GM18511 (cell line): ENCODE measurements at regions not wholly inside any gene's neighbourhood (a gene's known extent, or its start where the extent isn't known, plus 50 kb on each side); places are given as distances from the start of the nearest gene placed in this dataset.

Experiments used
- ATAC-seq: cut with Tn5 transposase; IDR thresholded peaks from one replicate; pipeline ENCODE4 v1.9.1; 2021; ENCODE audit warnings: mild to moderate bottlenecking, moderate library complexity; ENCODE audit not compliant: unreplicated experiment

GRCh38 chr3:105187344-105187743 lies 179.4 kb upstream of the ALCAM start:
- no peak for ATAC-seq

- no peak for ATAC-seq
Measured at GRCh38 chr3:105195260-105195659, 171.4 kb upstream of the ALCAM start.

- no peak for ATAC-seq
Measured at GRCh38 chr3:105197863-105198262, 168.8 kb upstream of the ALCAM start.

- ATAC-seq = no peak
Measured at GRCh38 chr3:105199217-105199616, 167.5 kb upstream of the ALCAM start.

GRCh38 chr3:105210141-105210540 lies 156.6 kb upstream of the ALCAM start:
- no peak for ATAC-seq

DNA sequence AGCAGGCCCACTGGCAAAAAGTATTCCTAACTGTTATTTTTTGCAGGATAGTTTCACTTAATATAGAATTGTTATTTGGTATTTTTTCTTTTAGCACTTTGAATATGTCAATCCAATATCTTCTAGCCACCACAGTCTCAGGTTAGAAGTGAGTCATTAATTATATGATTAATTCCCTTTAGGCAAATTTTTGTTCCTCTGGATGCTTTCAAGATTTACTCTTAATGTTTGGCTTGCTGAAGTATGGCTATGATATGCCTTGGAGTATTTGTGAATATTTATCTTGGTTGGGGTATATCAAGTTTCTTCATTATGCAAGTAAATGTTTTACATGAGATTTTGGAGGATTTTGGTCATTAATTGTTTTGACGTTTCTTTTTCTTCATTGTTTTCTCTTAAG lies 152.1 kb upstream of the ALCAM start:
- no peak for ATAC-seq

DNA sequence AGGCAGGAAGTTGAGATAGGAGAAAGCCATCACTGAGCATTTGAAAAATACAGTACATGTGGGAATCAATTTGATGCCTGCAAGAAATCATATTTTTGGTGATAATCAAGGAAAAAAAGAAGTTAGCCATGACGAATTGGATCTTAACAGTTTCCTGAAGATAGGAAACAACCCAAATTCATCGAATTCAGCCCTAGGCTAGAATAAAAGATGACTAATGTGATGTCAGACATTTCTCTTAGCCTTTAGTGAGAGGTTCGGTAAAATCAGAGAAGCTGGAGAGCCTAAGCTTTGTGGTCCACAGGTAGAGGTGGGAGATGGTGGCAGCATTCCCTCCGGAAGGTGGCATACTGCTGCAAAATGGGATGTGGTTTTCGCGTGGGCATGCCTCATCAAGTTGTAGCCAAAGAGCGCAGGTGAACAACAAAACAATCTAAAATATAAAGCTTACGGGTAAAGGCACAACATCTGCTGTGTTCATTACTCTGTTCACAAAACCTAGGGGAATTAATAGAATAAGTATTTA lies 144.1 kb upstream of the ALCAM start:
- ATAC-seq = no peak

DNA sequence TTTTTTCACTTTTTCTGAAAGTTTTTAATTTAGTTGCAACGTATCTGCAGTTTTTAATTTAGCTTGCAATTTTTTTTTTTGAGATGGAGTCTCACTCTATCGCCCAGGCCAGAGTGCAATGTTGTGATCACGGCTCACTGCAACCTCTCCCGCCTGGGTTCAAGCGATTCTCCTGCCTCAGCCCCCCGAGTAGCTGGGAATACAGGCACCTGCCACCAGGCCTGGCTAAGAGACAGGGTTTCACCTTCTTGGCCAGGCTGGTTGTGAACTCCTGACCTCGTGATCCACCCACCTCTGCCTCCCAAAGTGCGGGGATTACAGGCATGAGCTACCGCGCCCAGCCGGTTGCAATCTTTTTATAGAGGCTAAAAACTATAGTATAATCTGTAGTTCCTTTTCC lies 142.9 kb upstream of the ALCAM start:
- no peak for ATAC-seq

- no peak for ATAC-seq
Measured at GRCh38 chr3:105228696-105229095, 138.0 kb upstream of the ALCAM start.

GRCh38 chr3:105232553-105232952 lies 134.2 kb upstream of the ALCAM start:
- no peak for ATAC-seq

- ATAC-seq = no peak
Measured at GRCh38 chr3:105233010-105233409, 133.7 kb upstream of the ALCAM start.

DNA sequence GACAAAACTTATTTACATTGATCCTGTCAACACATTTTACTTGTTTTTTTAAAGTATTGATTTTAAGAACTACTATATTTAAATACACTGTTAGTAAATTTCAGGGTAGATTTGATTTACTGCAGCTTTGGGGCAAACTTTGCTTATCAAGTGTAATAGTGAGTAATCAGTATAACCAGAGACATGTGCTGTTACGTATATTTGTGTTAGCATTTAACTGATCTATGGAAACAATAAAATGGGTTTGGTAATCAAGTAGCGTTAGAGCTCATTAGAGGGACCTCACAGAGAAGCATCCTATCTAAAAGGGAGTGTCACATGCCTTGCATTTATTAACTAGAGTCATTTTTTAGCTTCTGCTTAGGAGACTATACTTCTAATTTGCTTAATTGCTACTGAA lies 131.5 kb upstream of the ALCAM start:
- no peak for ATAC-seq

DNA sequence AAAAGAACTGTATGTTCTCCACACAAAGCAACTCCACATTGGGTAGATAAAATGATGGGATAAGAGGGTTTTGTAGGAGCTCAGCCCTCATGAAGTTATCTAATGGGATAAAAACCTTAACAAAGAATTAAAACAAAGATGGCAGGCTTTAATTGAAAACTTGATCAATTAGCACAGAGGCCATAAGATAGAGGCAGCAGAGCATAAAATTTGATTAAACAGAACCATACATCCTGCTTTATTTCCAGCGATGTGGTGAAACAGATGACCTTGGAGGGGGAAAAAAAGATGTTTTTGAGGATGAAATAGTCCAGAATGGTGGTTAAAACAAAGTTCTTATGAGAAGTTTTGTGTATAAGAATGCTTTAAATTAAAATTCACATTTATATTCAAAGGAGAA lies 130.9 kb upstream of the ALCAM start:
- ATAC-seq = no peak

GRCh38 chr3:105238367-105238766 lies 128.3 kb upstream of the ALCAM start:
- ATAC-seq = no peak

DNA sequence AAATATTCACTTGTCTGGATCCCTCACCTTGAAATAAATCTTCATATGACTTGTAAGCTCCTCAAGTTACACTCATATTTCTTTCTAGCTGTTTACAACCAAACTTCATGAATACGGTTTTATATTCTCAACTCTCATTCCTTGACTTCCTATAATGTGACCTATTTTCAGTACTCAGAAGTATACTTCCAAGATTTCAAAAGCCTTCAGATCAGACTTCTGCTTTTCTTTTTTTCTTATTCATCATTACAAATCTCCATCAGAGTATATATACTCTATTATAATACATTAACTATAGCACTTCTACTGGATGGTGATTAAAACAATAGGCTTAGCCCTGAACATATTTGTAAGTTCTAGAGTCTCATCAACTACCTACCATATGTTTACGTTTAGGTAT lies 123.6 kb upstream of the ALCAM start:
- ATAC-seq = no peak

DNA sequence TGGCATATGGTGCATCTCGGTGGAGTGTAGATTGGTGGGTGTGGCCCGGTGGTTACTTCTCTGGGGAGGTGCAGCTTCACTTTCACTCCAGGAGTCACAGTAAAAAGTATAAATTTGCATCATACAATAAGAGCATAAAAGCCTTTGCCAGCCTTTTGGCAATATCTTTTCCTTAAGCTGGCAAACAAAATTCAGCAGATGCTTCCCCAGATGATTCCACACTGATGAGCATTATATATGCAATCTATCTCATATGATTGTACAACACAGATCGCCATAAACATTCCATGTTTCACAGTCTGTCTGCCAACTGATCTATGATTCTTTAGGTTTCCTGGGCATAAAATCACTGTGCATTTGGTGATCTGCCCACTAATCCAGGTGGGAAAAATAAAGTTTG lies 120.2 kb upstream of the ALCAM start:
- no peak for ATAC-seq

- no peak for ATAC-seq
Measured at GRCh38 chr3:105253225-105253624, 113.5 kb upstream of the ALCAM start.

- no peak for ATAC-seq
Measured at GRCh38 chr3:105254154-105254553, 112.6 kb upstream of the ALCAM start.

- ATAC-seq = no peak
Measured at GRCh38 chr3:105255350-105255749, 111.4 kb upstream of the ALCAM start.

DNA sequence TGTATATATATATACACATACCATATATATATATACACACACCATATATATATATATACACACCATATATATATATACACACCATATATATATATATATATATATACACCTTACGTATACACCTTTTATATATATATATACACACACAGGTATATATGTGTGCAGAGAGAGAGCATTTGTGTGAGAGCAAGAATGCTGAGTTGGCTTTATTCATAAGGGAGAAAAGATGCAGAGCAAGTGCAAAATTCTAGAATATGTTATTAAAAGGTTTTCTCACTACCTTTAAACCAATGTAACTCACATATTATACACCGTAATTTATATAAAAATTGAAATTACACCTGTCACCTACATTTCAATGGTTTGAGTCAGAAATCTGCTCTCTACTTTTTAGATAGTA lies 107.2 kb upstream of the ALCAM start:
- no peak for ATAC-seq

DNA sequence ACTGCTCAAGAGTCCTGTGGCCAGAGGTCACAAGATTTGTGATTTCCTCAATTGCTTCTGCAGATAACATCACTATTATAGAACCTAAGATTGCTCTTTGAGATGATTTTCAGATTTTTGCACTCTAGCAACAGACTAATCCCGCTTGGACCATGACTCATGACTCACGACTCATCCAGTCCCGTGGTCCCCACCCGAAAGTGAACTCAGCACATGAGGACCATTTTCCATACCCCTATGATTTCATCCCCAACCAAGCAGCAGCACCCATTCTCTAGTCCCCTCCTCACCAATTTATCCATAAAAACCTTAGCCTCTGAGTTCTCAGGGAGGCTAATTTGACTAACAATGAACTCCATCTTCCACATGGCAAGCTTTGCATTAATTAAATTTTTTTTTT lies 106.3 kb upstream of the ALCAM start:
- no peak for ATAC-seq

- ATAC-seq = no peak
Measured at GRCh38 chr3:105274536-105274935, 92.2 kb upstream of the ALCAM start.

- ATAC-seq = no peak
Measured at GRCh38 chr3:105274958-105275357, 91.8 kb upstream of the ALCAM start.

- no peak for ATAC-seq
Measured at GRCh38 chr3:105277656-105278055, 89.1 kb upstream of the ALCAM start.
